H1 (cell line): ENCODE measurements at regions not wholly inside any gene's neighbourhood (a gene's known extent, or its start where the extent isn't known, plus 50 kb on each side); places are given as distances from the start of the nearest gene placed in this dataset.
A peak's percentile ranks its signal among the peaks of the same experiment; 100 is the strongest.

Experiments
- CHD1 ChIP-seq: IDR thresholded peaks from 2 replicates; pipeline ENCODE4 v1.6.1; 2012; ENCODE audit warnings: low read depth, low read length, improper control_type of control experiment
- CHD2 ChIP-seq: IDR thresholded peaks from 2 replicates; pipeline ENCODE4 v1.6.1; 2012; ENCODE audit warnings: low read length, improper control_type of control experiment
- CTBP2 ChIP-seq: IDR thresholded peaks from 2 replicates; pipeline ENCODE4 v1.7.0; 2011; ENCODE audit warnings: borderline replicate concordance, mild to moderate bottlenecking, moderate library complexity, mixed read lengths, low read length; ENCODE audit not compliant: insufficient read depth, insufficient read length
- EZH2 ChIP-seq: fragments of 200-600 bp; sonication (generic); IDR thresholded peaks from 2 replicates; pipeline ENCODE4 v1.7.1; 2012; ENCODE audit warnings: low read depth, mild to moderate bottlenecking, moderate library complexity, low read length, inconsistent platforms; ENCODE audit not compliant: severe bottlenecking
- HDAC2 ChIP-seq, 2 experiments: fragments of 300-600 bp in 1 of 2; sonication (generic) in 1 of 2; IDR thresholded peaks; 2 replicates each; pipeline ENCODE4 v1.6.1; 2011 to 2012; ENCODE audit warnings: low read depth in 2 of 2, low read length in 2 of 2, mild to moderate bottlenecking in 2 of 2, moderate library complexity in 2 of 2, borderline replicate concordance in 1 of 2, inconsistent platforms in 1 of 2
- JUN ChIP-seq: IDR thresholded peaks from 2 replicates; pipeline ENCODE4 v1.6.1; 2011; ENCODE audit warnings: low read depth, mild to moderate bottlenecking, improper control_type of control experiment, low read length
- KDM1A ChIP-seq: fragments of 200-600, 300-600 bp; sonication (generic); IDR thresholded peaks from 2 replicates; pipeline ENCODE4 v1.7.1; 2016; ENCODE audit warnings: mild to moderate bottlenecking, low read length, borderline replicate concordance
- RXRA ChIP-seq: IDR thresholded peaks from 2 replicates; pipeline ENCODE4 v1.6.1; 2011; ENCODE audit warnings: low read depth, mild to moderate bottlenecking, low read length, moderate library complexity; ENCODE audit not compliant: insufficient read depth
- SAP30 ChIP-seq: fragments of 300-600 bp; sonication (generic); IDR thresholded peaks from 2 replicates; pipeline ENCODE4 v1.7.1; 2012; ENCODE audit warnings: low read length, moderate library complexity, mild to moderate bottlenecking, inconsistent platforms; ENCODE audit not compliant: insufficient read depth, insufficient replicate concordance
- SUZ12 ChIP-seq: fragments of 200-600 bp; sonication (generic); IDR thresholded peaks from 2 replicates; pipeline ENCODE4 v1.6.1; 2012; ENCODE audit warnings: mild to moderate bottlenecking, inconsistent platforms, low read length, moderate library complexity, mixed read lengths
- TF ChIP-seq, protein P1 (sequence below): IDR thresholded peaks from 2 replicates; pipeline ENCODE4 v1.6.1; 2011; ENCODE audit warnings: low read depth, mild to moderate bottlenecking, low read length; ENCODE audit not compliant: insufficient read depth

GRCh38 chr7:114086537-114086913, 167.7 kb upstream of the PPP1R3A start (continued):
- TF ChIP-seq SAP30 (no peak), SUZ12 (peak; percentile 72; the same call in 1 of the 2 replicates), JUN (no peak), CHD2 (no peak), RXRA (no peak), HDAC2 (IDR thresholded peaks at IDR 0.05; ENCODE audit: borderline replicate concordance in 1 of 2, low read depth in 2 of 2, low read length in 2 of 2) (no peak; a peak in 1 of 4 replicates), CHD1 (no peak), CTBP2 (peak; percentile 53), EZH2 (peak; percentile 49), KDM1A (no peak)
- TF ChIP-seq, protein P1, sequence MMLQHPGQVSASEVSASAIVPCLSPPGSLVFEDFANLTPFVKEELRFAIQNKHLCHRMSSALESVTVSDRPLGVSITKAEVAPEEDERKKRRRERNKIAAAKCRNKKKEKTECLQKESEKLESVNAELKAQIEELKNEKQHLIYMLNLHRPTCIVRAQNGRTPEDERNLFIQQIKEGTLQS, result no peak
